K562 (cell line): ENCODE measurements at regions not wholly inside any gene's neighbourhood (a gene's known extent, or its start where the extent isn't known, plus 50 kb on each side); places are given as distances from the start of the nearest gene placed in this dataset.

Experiments
- POLR2AphosphoS2 ChIP-seq: IDR thresholded peaks from 2 replicates; pipeline ENCODE4 v1.6.1; 2012; ENCODE audit warnings: low read length, improper control_type of control experiment
- SIN3A ChIP-seq, 2 experiments: fragments of 150-350 bp in 1 of 2; IDR thresholded peaks; 2 replicates each; pipeline ENCODE4 v1.6.1; 2011 to 2016; ENCODE audit warnings: borderline replicate concordance in 2 of 2, low read depth in 2 of 2, low read length in 2 of 2, mild to moderate bottlenecking in 2 of 2, moderate library complexity in 2 of 2; ENCODE audit not compliant: control insufficient read depth in 1 of 2
- TF ChIP-seq, protein P1 (sequence below), 3 experiments: IDR thresholded peaks in 2 of 3; conservative IDR thresholded peaks in 1 of 3; 2 replicates each; pipeline ENCODE4 v1.5.1; 2011 to 2012; ENCODE audit warnings: low read length in 3 of 3, mild to moderate bottlenecking in 3 of 3, control low read depth in 2 of 3, improper control_type of control experiment in 1 of 3, inconsistent platforms in 1 of 3, low read depth in 1 of 3, mixed read lengths in 1 of 3, moderate library complexity in 1 of 3; ENCODE audit not compliant: insufficient read depth in 2 of 3

DNA sequence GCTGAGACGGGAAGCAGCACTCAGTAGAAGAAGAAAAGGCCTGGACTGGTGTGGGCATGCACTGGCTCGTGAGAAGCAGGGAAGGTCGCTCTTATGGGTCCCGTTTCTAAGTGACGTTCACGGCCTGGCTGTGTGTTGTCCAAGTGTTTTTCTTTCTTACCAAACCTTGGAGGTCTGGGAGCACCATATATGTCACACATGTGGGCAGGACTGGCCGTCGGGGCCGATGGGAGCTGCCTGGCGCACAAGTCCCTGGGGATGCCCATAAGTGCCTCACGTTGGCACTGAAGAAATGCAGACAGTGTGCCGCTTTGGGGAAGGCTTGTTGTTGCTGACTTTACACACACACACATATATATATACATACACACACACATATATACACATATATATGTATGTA lies 86.0 kb upstream of the DUSP22 start:
- no peak for TF ChIP-seq POLR2AphosphoS2
- TF ChIP-seq SIN3A (IDR thresholded peaks at IDR 0.05; ENCODE audit: borderline replicate concordance in 2 of 2, control insufficient read depth in 1 of 2, low read depth in 2 of 2, low read length in 2 of 2), result no peak
- TF ChIP-seq, protein P1, sequence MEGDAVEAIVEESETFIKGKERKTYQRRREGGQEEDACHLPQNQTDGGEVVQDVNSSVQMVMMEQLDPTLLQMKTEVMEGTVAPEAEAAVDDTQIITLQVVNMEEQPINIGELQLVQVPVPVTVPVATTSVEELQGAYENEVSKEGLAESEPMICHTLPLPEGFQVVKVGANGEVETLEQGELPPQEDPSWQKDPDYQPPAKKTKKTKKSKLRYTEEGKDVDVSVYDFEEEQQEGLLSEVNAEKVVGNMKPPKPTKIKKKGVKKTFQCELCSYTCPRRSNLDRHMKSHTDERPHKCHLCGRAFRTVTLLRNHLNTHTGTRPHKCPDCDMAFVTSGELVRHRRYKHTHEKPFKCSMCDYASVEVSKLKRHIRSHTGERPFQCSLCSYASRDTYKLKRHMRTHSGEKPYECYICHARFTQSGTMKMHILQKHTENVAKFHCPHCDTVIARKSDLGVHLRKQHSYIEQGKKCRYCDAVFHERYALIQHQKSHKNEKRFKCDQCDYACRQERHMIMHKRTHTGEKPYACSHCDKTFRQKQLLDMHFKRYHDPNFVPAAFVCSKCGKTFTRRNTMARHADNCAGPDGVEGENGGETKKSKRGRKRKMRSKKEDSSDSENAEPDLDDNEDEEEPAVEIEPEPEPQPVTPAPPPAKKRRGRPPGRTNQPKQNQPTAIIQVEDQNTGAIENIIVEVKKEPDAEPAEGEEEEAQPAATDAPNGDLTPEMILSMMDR (IDR thresholded peaks at IDR 0.05 in 2 of 3, conservative IDR thresholded peaks at IDR 0.05 in 1 of 3; ENCODE audit: insufficient read depth in 2 of 3, low read depth in 1 of 3, low read length in 3 of 3), result no peak
